ENCODE measurements at regions not wholly inside any gene's neighbourhood (a gene's known extent, or its start where the extent isn't known, plus 50 kb on each side); places are given as distances from the start of the nearest gene placed in this dataset.

- no peaks in the 10 kb centered on the region for H3K9me3 ChIP-seq (ENCODE audit: control insufficient read depth in 4 of 4, low read length in 3 of 4)
- no peak for DNase-seq (ENCODE audit: low spot score)
- H3K27ac ChIP-seq (ENCODE audit: low read depth in 1 of 2, low read length in 2 of 2) = no peak overlapping the region
- no peak overlapping the region for H3K4me3 ChIP-seq (ENCODE audit: low read depth in 1 of 3, low read length in 3 of 3)
- no peaks in the 10 kb centered on the region for H3K36me3 ChIP-seq (ENCODE audit: control insufficient read depth in 4 of 4, insufficient read depth in 3 of 4, low read depth in 1 of 4, low read length in 3 of 4)
- peaks cover 0 to 3% (median 0%) of the 10 kb centered on the region in 4 donors for H3K27me3 ChIP-seq (ENCODE audit: control insufficient read depth in 4 of 4, insufficient read depth in 4 of 4, low read length in 3 of 4)
- no peak for TF ChIP-seq RAD21 (IDR thresholded peaks at IDR 0.05)
- TF ChIP-seq ZBTB33 (IDR thresholded peaks at IDR 0.05) = no peak
- no peak for TF ChIP-seq FOXA2 (IDR thresholded peaks at IDR 0.05)
- TF ChIP-seq YY1 (IDR thresholded peaks at IDR 0.05) = no peak
- TF ChIP-seq, protein P1, sequence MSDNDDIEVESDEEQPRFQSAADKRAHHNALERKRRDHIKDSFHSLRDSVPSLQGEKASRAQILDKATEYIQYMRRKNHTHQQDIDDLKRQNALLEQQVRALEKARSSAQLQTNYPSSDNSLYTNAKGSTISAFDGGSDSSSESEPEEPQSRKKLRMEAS (IDR thresholded peaks at IDR 0.05) = no peak
- TF ChIP-seq, protein P2, sequence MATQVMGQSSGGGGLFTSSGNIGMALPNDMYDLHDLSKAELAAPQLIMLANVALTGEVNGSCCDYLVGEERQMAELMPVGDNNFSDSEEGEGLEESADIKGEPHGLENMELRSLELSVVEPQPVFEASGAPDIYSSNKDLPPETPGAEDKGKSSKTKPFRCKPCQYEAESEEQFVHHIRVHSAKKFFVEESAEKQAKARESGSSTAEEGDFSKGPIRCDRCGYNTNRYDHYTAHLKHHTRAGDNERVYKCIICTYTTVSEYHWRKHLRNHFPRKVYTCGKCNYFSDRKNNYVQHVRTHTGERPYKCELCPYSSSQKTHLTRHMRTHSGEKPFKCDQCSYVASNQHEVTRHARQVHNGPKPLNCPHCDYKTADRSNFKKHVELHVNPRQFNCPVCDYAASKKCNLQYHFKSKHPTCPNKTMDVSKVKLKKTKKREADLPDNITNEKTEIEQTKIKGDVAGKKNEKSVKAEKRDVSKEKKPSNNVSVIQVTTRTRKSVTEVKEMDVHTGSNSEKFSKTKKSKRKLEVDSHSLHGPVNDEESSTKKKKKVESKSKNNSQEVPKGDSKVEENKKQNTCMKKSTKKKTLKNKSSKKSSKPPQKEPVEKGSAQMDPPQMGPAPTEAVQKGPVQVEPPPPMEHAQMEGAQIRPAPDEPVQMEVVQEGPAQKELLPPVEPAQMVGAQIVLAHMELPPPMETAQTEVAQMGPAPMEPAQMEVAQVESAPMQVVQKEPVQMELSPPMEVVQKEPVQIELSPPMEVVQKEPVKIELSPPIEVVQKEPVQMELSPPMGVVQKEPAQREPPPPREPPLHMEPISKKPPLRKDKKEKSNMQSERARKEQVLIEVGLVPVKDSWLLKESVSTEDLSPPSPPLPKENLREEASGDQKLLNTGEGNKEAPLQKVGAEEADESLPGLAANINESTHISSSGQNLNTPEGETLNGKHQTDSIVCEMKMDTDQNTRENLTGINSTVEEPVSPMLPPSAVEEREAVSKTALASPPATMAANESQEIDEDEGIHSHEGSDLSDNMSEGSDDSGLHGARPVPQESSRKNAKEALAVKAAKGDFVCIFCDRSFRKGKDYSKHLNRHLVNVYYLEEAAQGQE (IDR thresholded peaks at IDR 0.05) = no peak
- no peak for TF ChIP-seq HNF4G (IDR thresholded peaks at IDR 0.05)
- TF ChIP-seq SP1 (IDR thresholded peaks at IDR 0.05) = no peak
- no peak for TF ChIP-seq TAF1 (conservative IDR thresholded peaks at IDR 0.05)
- TF ChIP-seq EGR1 (IDR thresholded peaks at IDR 0.05; ENCODE audit: low read depth in 2 of 2) = no peak
- TF ChIP-seq RXRA (IDR thresholded peaks at IDR 0.05) = no peak
- no peak for TF ChIP-seq JUND (IDR thresholded peaks at IDR 0.05)
- TF ChIP-seq FOXA1 (IDR thresholded peaks at IDR 0.05) = no peak
- TF ChIP-seq ATF3 (IDR thresholded peaks at IDR 0.05) = no peak
- no peak for TF ChIP-seq NR2F2 (IDR thresholded peaks at IDR 0.05)
- TF ChIP-seq CTCF (IDR thresholded peaks at IDR 0.05; ENCODE audit: low read depth, low read length, missing input control) = no peak
- no peak for TF ChIP-seq GABPA (IDR thresholded peaks at IDR 0.05 in 1 of 2, conservative IDR thresholded peaks at IDR 0.05 in 1 of 2)
- TF ChIP-seq HNF4A (conservative IDR thresholded peaks at IDR 0.05) = no peak
- H3K4me1 ChIP-seq (ENCODE audit: control insufficient read depth in 4 of 4, insufficient read depth in 4 of 4, low read length in 3 of 4) = no peaks in the 10 kb centered on the region
- H3K9ac ChIP-seq (ENCODE audit: low read depth in 1 of 2, low read length in 2 of 2) = no peak overlapping the region
Observed at GRCh38 chr13:76621705-76622104, 264.5 kb downstream of the KCTD12 start.

Measured in liver (tissue), 7 donors.